ENCODE measurements at regions not wholly inside any gene's neighbourhood (a gene's known extent, or its start where the extent isn't known, plus 50 kb on each side); places are given as distances from the start of the nearest gene placed in this dataset.

GRCh38 chr5:101716941-101717340, 579.1 kb downstream of the SLCO4C1 start:
- TF ChIP-seq EZH2 (IDR thresholded peaks at IDR 0.05; ENCODE audit: insufficient read depth, poor library complexity, severe bottlenecking): no peak
- TF ChIP-seq EZH2phosphoT487 (IDR thresholded peaks at IDR 0.05; ENCODE audit: insufficient read depth, low read depth): no peak

Data from GM23248 (cell line).